Liver (tissue), 8 donors: ENCODE measurements at regions not wholly inside any gene's neighbourhood (a gene's known extent, or its start where the extent isn't known, plus 50 kb on each side); places are given as distances from the start of the nearest gene placed in this dataset.

ENCODE experiments used
- DNase-seq: peaks from one replicate; pipeline ENCODE4 v3.0.0-alpha.2; 2017; ENCODE audit warnings: low spot score
- H3K27ac ChIP-seq, 2 donors: one replicate each; pipeline ENCODE4 v1.7.0; 2013; ENCODE audit warnings: inconsistent platforms in 2 of 2, low read length in 2 of 2, control low read depth in 1 of 2, low read depth in 1 of 2, mild to moderate bottlenecking in 1 of 2
- H3K27me3 ChIP-seq, 4 donors: one replicate each; pipeline versions ENCODE4 v1.6.1 to v1.7.0; 2013; ENCODE audit warnings: low read length in 3 of 4, inconsistent platforms in 1 of 4, mild to moderate bottlenecking in 1 of 4, moderate library complexity in 1 of 4; ENCODE audit not compliant: control insufficient read depth in 4 of 4, insufficient read depth in 4 of 4
- H3K36me3 ChIP-seq, 4 donors: one replicate each; pipeline versions ENCODE4 v1.6.1 to v1.7.0; 2013; ENCODE audit warnings: low read length in 3 of 4, mild to moderate bottlenecking in 3 of 4, low read depth in 1 of 4, moderate library complexity in 1 of 4; ENCODE audit not compliant: control insufficient read depth in 4 of 4, insufficient read depth in 3 of 4
- H3K4me1 ChIP-seq, 4 donors: one replicate each; pipeline versions ENCODE4 v1.6.1 to v1.7.0; 2013; ENCODE audit warnings: low read length in 3 of 4, mild to moderate bottlenecking in 3 of 4, moderate library complexity in 1 of 4; ENCODE audit not compliant: control insufficient read depth in 4 of 4, insufficient read depth in 4 of 4
- H3K4me3 ChIP-seq, 3 donors: one replicate each; pipeline versions ENCODE4 v1.6.1 to v1.7.0; 2013; ENCODE audit warnings: low read length in 3 of 3, control low read depth in 1 of 3, low read depth in 1 of 3, mild to moderate bottlenecking in 1 of 3
- H3K9ac ChIP-seq, 2 donors: one replicate each; pipeline ENCODE4 v1.7.0; 2013; ENCODE audit warnings: low read length in 2 of 2, mild to moderate bottlenecking in 2 of 2, moderate library complexity in 2 of 2, control low read depth in 1 of 2, low read depth in 1 of 2
- H3K9me3 ChIP-seq, 4 donors: one replicate each; pipeline versions ENCODE4 v1.6.1 to v1.7.0; 2013; ENCODE audit warnings: low read length in 3 of 4; ENCODE audit not compliant: control insufficient read depth in 4 of 4
- FOXA1 ChIP-seq: IDR thresholded peaks from 2 replicates; pipeline ENCODE4 v1.6.1; 2016; ENCODE audit warnings: antibody characterized with exemption
- FOXA2 ChIP-seq: IDR thresholded peaks from 2 replicates; pipeline ENCODE4 v1.6.1; 2016; ENCODE audit warnings: antibody characterized with exemption
- GABPA ChIP-seq, 2 donors: IDR thresholded peaks in 1 of 2; conservative IDR thresholded peaks in 1 of 2; 2 replicates each; pipeline ENCODE4 v1.6.1; 2016; ENCODE audit warnings: antibody characterized with exemption in 2 of 2, mild to moderate bottlenecking in 1 of 2, moderate library complexity in 1 of 2
- HNF4A ChIP-seq, 2 donors: conservative IDR thresholded peaks; 2 replicates each; pipeline ENCODE4 v1.6.1; 2016; ENCODE audit warnings: antibody characterized with exemption in 2 of 2, mild to moderate bottlenecking in 2 of 2
- HNF4G ChIP-seq: IDR thresholded peaks from 2 replicates; pipeline ENCODE4 v1.6.1; 2016; ENCODE audit warnings: antibody characterized with exemption
- JUND ChIP-seq, 2 donors: IDR thresholded peaks; 2 replicates each; pipeline ENCODE4 v1.6.1; 2016; ENCODE audit warnings: antibody characterized with exemption in 2 of 2
- NR2F2 ChIP-seq: IDR thresholded peaks from 2 replicates; pipeline ENCODE4 v1.6.1; 2016; ENCODE audit warnings: antibody characterized with exemption
- RXRA ChIP-seq, 2 donors: IDR thresholded peaks; 2 replicates each; pipeline ENCODE4 v1.6.1; 2017 to 2018; ENCODE audit warnings: antibody characterized with exemption in 2 of 2, mild to moderate bottlenecking in 1 of 2
- TAF1 ChIP-seq: conservative IDR thresholded peaks from 2 replicates; pipeline ENCODE4 v1.6.1; 2016; ENCODE audit warnings: antibody characterized with exemption, mild to moderate bottlenecking
- YY1 ChIP-seq: IDR thresholded peaks from 2 replicates; pipeline ENCODE4 v1.6.1; 2016; ENCODE audit warnings: antibody characterized with exemption, mild to moderate bottlenecking
- WGBS: extraction: QIAGEN DNeasy Blood & Tissue Kit; methylation state at CpG from one replicate; pipeline ENCODE4 v1.1.7; 2013; 5-methylcytosine and 5-hydroxymethylcytosine counted together
- TF ChIP-seq, protein P1 (sequence below): IDR thresholded peaks from 2 replicates; pipeline ENCODE4 v1.6.1; 2016; ENCODE audit warnings: antibody characterized with exemption
- TF ChIP-seq, protein P2 (sequence below): IDR thresholded peaks from 2 replicates; pipeline ENCODE4 v1.6.1; 2016; ENCODE audit warnings: antibody characterized with exemption
- TF ChIP-seq, protein P3 (sequence below): IDR thresholded peaks from 2 replicates; pipeline ENCODE4 v1.6.1; 2016; ENCODE audit warnings: antibody characterized with exemption, mild to moderate bottlenecking
- TF ChIP-seq, protein P4 (sequence below): fragments of 150-350 bp; IDR thresholded peaks from 2 replicates; pipeline ENCODE4 v1.5.1; 2017; ENCODE audit warnings: improper control_type of control experiment, low read depth, low read length; ENCODE audit not compliant: missing input control
- TF ChIP-seq, protein P5 (sequence below): IDR thresholded peaks from 2 replicates; pipeline ENCODE4 v1.6.1; 2016; ENCODE audit warnings: antibody characterized with exemption
- donor health status: healthy.
- donor health status: healthy.
- donor health status: healthy.
- donor health status: healthy.
- donor health status: healthy.

DNA sequence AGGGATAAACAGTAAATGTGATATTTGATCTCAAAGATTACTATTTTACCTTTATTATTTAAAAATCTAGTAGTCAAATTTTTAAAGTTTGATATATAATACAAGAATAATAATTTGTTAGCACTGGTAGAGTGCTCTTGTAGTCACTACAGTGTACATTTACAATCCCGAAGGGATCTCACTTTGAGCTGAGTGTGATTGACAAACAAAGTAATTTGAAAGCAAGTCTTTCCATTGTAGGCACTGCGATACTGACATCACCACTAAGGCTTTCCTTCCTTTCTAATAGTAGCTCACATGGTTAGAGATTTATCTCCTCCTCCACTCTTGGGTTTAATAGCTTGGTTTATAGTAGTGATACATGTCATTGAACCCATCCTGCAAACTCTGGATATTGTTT lies 280.6 kb downstream of the PARM1 start:
- Histone ChIP-seq H3K4me1 (no peaks in the 10 kb centered on the region), H3K27ac (no peak overlapping the region), H3K9ac (no peak overlapping the region), H3K4me3 (no peak overlapping the region), H3K9me3 (no peaks in the 10 kb centered on the region), H3K27me3 (no peaks in the 10 kb centered on the region), H3K36me3 (no peaks in the 10 kb centered on the region)
- 85% methylated on average over 2 of the region's 2 CpGs for WGBS
- TF ChIP-seq HNF4A (conservative IDR thresholded peaks at IDR 0.05), result no peak
- TF ChIP-seq GABPA (IDR thresholded peaks at IDR 0.05 in 1 of 2, conservative IDR thresholded peaks at IDR 0.05 in 1 of 2), result no peak
- no peak for TF ChIP-seq TAF1
- no peak for TF ChIP-seq FOXA2
- no peak for TF ChIP-seq FOXA1
- TF ChIP-seq YY1, result no peak
- TF ChIP-seq NR2F2, result no peak
- TF ChIP-seq, protein P1, sequence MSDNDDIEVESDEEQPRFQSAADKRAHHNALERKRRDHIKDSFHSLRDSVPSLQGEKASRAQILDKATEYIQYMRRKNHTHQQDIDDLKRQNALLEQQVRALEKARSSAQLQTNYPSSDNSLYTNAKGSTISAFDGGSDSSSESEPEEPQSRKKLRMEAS, result no peak
- TF ChIP-seq, protein P2, sequence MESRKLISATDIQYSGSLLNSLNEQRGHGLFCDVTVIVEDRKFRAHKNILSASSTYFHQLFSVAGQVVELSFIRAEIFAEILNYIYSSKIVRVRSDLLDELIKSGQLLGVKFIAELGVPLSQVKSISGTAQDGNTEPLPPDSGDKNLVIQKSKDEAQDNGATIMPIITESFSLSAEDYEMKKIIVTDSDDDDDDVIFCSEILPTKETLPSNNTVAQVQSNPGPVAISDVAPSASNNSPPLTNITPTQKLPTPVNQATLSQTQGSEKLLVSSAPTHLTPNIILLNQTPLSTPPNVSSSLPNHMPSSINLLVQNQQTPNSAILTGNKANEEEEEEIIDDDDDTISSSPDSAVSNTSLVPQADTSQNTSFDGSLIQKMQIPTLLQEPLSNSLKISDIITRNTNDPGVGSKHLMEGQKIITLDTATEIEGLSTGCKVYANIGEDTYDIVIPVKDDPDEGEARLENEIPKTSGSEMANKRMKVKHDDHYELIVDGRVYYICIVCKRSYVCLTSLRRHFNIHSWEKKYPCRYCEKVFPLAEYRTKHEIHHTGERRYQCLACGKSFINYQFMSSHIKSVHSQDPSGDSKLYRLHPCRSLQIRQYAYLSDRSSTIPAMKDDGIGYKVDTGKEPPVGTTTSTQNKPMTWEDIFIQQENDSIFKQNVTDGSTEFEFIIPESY, result no peak
- TF ChIP-seq, protein P3, sequence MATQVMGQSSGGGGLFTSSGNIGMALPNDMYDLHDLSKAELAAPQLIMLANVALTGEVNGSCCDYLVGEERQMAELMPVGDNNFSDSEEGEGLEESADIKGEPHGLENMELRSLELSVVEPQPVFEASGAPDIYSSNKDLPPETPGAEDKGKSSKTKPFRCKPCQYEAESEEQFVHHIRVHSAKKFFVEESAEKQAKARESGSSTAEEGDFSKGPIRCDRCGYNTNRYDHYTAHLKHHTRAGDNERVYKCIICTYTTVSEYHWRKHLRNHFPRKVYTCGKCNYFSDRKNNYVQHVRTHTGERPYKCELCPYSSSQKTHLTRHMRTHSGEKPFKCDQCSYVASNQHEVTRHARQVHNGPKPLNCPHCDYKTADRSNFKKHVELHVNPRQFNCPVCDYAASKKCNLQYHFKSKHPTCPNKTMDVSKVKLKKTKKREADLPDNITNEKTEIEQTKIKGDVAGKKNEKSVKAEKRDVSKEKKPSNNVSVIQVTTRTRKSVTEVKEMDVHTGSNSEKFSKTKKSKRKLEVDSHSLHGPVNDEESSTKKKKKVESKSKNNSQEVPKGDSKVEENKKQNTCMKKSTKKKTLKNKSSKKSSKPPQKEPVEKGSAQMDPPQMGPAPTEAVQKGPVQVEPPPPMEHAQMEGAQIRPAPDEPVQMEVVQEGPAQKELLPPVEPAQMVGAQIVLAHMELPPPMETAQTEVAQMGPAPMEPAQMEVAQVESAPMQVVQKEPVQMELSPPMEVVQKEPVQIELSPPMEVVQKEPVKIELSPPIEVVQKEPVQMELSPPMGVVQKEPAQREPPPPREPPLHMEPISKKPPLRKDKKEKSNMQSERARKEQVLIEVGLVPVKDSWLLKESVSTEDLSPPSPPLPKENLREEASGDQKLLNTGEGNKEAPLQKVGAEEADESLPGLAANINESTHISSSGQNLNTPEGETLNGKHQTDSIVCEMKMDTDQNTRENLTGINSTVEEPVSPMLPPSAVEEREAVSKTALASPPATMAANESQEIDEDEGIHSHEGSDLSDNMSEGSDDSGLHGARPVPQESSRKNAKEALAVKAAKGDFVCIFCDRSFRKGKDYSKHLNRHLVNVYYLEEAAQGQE, result no peak
- TF ChIP-seq, protein P4, sequence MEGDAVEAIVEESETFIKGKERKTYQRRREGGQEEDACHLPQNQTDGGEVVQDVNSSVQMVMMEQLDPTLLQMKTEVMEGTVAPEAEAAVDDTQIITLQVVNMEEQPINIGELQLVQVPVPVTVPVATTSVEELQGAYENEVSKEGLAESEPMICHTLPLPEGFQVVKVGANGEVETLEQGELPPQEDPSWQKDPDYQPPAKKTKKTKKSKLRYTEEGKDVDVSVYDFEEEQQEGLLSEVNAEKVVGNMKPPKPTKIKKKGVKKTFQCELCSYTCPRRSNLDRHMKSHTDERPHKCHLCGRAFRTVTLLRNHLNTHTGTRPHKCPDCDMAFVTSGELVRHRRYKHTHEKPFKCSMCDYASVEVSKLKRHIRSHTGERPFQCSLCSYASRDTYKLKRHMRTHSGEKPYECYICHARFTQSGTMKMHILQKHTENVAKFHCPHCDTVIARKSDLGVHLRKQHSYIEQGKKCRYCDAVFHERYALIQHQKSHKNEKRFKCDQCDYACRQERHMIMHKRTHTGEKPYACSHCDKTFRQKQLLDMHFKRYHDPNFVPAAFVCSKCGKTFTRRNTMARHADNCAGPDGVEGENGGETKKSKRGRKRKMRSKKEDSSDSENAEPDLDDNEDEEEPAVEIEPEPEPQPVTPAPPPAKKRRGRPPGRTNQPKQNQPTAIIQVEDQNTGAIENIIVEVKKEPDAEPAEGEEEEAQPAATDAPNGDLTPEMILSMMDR, result no peak
- TF ChIP-seq, protein P5, sequence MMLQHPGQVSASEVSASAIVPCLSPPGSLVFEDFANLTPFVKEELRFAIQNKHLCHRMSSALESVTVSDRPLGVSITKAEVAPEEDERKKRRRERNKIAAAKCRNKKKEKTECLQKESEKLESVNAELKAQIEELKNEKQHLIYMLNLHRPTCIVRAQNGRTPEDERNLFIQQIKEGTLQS, result no peak
- TF ChIP-seq JUND (IDR thresholded peaks at IDR 0.05), result no peak
- TF ChIP-seq RXRA (IDR thresholded peaks at IDR 0.05), result no peak
- no peak for TF ChIP-seq HNF4G
- no peak for DNase-seq

DNA sequence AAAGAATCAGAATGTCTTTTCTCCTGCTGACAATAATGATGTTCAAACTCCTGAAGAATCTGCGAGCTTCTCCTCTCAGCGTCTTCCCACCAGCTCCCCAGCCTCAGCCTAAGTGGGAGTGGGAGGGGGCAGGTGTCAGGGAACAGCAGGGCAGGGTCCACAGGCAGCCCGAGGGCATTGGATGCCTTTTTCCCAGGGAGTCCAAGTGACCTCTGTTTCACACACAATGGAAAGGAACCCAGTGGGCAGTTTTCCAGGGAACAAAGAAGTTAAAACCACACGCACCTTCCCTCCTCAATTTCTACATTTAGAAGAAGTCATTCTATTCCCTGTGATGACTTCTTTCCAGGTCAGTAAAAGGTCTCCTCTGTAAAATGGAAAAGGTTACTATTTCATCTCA lies 278.5 kb downstream of the PARM1 start:
- H3K9me3 ChIP-seq, result no peaks in the 10 kb centered on the region
- H3K36me3 ChIP-seq, result no peaks in the 10 kb centered on the region
- no peak overlapping the region for H3K27ac ChIP-seq
- H3K4me1 ChIP-seq, result no peaks in the 10 kb centered on the region
- WGBS, result 49% methylated on average over 4 of the region's 4 CpGs
- no peak for DNase-seq
- no peak overlapping the region for H3K4me3 ChIP-seq
- no peak overlapping the region for H3K9ac ChIP-seq
- H3K27me3 ChIP-seq, result no peaks in the 10 kb centered on the region
- TF ChIP-seq, protein P5, result no peak
- TF ChIP-seq FOXA1, result no peak
- TF ChIP-seq, protein P2, result no peak
- no peak for TF ChIP-seq NR2F2
- no peak for TF ChIP-seq RXRA (IDR thresholded peaks at IDR 0.05)
- TF ChIP-seq JUND (IDR thresholded peaks at IDR 0.05), result no peak
- TF ChIP-seq, protein P3, result no peak
- no peak for TF ChIP-seq GABPA (IDR thresholded peaks at IDR 0.05 in 1 of 2, conservative IDR thresholded peaks at IDR 0.05 in 1 of 2)
